ENCODE measurements at regions not wholly inside any gene's neighbourhood (a gene's known extent, or its start where the extent isn't known, plus 50 kb on each side); places are given as distances from the start of the nearest gene placed in this dataset.

- TF ChIP-seq POLR2A (IDR thresholded peaks at IDR 0.05; ENCODE audit: low read depth, low read length) (no peak), POLR2AphosphoS5 (IDR thresholded peaks at IDR 0.05; ENCODE audit: low read depth, low read length) (no peak), POU2F2 (IDR thresholded peaks at IDR 0.05; ENCODE audit: low read depth, low read length) (no peak), TAF1 (IDR thresholded peaks at IDR 0.05; ENCODE audit: low read depth, low read length) (no peak), SPI1 (IDR thresholded peaks at IDR 0.05; ENCODE audit: low read depth, low read length) (no peak)
These were observed 164.5 kb downstream of the ERMARD start for GRCh38 chr6:169915769-169916550.
